NT2/D1 (cell line): ENCODE measurements at regions not wholly inside any gene's neighbourhood (a gene's known extent, or its start where the extent isn't known, plus 50 kb on each side); places are given as distances from the start of the nearest gene placed in this dataset.

ENCODE experiments used
- SUZ12 ChIP-seq: IDR thresholded peaks from 2 replicates; pipeline ENCODE4 v1.6.1; 2011; ENCODE audit not compliant: insufficient read length, insufficient read depth; ENCODE audit errors: extremely low read depth
- YY1 ChIP-seq: IDR thresholded peaks from 2 replicates; pipeline ENCODE4 v1.6.1; 2011; ENCODE audit not compliant: insufficient read length, insufficient read depth
- ZNF274 ChIP-seq: IDR thresholded peaks from 2 replicates; pipeline ENCODE4 v1.6.1; 2011; ENCODE audit warnings: mild to moderate bottlenecking, low read depth, low read length

- TF ChIP-seq YY1, result no peak
- TF ChIP-seq SUZ12, result no peak
- TF ChIP-seq ZNF274, result no peak
These were observed 149.3 kb upstream of the WNT4 start for GRCh38 chr1:22292011-22292788.
